Right lobe of liver (tissue), 4 donors: ENCODE measurements at regions not wholly inside any gene's neighbourhood (a gene's known extent, or its start where the extent isn't known, plus 50 kb on each side); places are given as distances from the start of the nearest gene placed in this dataset.

ENCODE experiments used
- POLR2A ChIP-seq: fragments of 450-650 bp; IDR thresholded peaks from one replicate; pipeline ENCODE4 v1.6.1; 2017; ENCODE audit warnings: antibody characterized with exemption, mild to moderate bottlenecking
- TF ChIP-seq, protein P1 (sequence below), 4 donors: fragments of 200-600 bp in 3 of 4; fragments of 450-650 bp in 1 of 4; IDR thresholded peaks; one replicate each; pipeline versions ENCODE4 v1.5.1 to v1.8.0; 2016 to 2022; ENCODE audit warnings: antibody characterized with exemption in 4 of 4, mild to moderate bottlenecking in 2 of 4
- donor health status: DM: no; HTN: no; CAD: no.
- donor health status: DM: no; HTN: no; CAD: no.
- donor health status: DM: no; HTN: yes; CAD: no.

DNA sequence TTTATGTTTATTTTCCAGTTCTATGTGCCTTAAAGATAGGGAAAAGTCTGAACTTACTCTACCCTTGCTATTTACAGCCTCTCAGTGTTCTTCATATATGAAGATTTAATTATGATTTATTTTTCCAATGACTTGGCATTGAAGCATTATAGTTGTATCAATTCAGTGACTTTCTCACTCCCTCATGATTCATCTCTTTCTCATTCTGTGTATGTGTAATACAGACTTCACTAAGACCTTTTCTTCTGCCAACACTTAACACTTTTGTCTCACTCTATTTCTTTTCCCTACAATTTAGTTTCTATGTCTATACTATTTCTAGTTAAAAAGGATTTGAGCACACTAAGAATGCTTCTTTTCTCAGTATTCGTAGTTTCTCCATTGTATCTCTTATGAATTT, 1470.3 kb upstream of the ACVR2A start:
- TF ChIP-seq, protein P1, sequence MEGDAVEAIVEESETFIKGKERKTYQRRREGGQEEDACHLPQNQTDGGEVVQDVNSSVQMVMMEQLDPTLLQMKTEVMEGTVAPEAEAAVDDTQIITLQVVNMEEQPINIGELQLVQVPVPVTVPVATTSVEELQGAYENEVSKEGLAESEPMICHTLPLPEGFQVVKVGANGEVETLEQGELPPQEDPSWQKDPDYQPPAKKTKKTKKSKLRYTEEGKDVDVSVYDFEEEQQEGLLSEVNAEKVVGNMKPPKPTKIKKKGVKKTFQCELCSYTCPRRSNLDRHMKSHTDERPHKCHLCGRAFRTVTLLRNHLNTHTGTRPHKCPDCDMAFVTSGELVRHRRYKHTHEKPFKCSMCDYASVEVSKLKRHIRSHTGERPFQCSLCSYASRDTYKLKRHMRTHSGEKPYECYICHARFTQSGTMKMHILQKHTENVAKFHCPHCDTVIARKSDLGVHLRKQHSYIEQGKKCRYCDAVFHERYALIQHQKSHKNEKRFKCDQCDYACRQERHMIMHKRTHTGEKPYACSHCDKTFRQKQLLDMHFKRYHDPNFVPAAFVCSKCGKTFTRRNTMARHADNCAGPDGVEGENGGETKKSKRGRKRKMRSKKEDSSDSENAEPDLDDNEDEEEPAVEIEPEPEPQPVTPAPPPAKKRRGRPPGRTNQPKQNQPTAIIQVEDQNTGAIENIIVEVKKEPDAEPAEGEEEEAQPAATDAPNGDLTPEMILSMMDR (IDR thresholded peaks at IDR 0.05): no peak
- no peak for TF ChIP-seq POLR2A
